ENCODE measurements at regions not wholly inside any gene's neighbourhood (a gene's known extent, or its start where the extent isn't known, plus 50 kb on each side); places are given as distances from the start of the nearest gene placed in this dataset.

DNA sequence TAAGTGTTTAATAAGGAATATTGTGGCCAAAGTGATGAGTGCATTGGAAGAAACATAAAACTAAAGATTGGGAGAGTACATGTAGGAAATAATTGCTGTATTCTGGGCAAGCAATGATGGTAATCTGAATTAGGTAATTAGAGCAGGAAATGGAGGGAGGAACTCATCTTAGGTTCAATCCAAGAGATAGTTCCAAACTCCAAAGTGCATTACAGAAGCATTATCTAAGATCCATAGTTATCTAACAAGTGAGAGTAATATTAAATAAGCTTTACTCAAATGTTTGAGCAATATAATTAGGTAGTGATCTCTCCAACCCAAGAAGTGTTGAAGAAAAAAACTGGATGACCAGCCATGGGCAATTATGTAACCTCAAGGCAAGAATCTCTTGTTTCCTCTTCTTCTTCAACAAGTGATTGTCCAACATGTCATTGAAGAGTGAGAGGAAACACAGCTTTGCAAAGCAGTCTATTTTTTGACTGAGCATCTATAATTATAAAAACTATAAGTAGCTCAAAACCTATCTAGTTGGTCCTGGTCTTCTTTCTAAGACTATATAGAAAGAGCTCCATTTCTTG lies 181.2 kb upstream of the TNFAIP3 start:
- Histone ChIP-seq H3K4me3 (no peak overlapping the region), H3K27me3 (no peaks in the 10 kb centered on the region), H3K36me3 (no peaks in the 10 kb centered on the region), H3K27ac (no peak overlapping the region), H3K4me1 (ENCODE audit: low read depth) (no peaks in the 10 kb centered on the region), H3K9me3 (ENCODE audit: low read depth) (no peaks in the 10 kb centered on the region)
- TF ChIP-seq, protein P1, sequence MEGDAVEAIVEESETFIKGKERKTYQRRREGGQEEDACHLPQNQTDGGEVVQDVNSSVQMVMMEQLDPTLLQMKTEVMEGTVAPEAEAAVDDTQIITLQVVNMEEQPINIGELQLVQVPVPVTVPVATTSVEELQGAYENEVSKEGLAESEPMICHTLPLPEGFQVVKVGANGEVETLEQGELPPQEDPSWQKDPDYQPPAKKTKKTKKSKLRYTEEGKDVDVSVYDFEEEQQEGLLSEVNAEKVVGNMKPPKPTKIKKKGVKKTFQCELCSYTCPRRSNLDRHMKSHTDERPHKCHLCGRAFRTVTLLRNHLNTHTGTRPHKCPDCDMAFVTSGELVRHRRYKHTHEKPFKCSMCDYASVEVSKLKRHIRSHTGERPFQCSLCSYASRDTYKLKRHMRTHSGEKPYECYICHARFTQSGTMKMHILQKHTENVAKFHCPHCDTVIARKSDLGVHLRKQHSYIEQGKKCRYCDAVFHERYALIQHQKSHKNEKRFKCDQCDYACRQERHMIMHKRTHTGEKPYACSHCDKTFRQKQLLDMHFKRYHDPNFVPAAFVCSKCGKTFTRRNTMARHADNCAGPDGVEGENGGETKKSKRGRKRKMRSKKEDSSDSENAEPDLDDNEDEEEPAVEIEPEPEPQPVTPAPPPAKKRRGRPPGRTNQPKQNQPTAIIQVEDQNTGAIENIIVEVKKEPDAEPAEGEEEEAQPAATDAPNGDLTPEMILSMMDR (IDR thresholded peaks at IDR 0.05; ENCODE audit: low read depth, low read length) = no peak
- DNase-seq (ENCODE audit: low read depth in 1 of 2, low spot score in 1 of 2) = no peak

DNA sequence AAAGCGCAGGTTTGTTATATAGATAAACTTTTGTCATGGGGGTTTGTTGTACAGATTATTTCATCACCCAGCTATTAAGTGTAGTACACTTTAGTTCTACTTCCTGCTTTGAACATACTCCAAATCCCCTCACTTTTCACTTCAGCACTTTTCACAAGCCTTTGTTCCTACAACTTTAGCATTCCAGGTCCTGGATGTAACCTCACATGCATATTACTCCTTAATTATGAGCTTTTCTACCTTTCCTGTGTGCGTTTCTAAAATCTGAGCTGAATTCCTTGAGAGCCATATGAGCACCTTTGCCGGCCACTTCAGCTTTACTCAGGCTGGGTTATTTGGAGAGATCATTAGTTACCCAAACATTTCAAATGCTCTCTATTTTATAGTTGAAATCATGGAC lies 179.2 kb upstream of the TNFAIP3 start:
- Histone ChIP-seq H3K4me1 (ENCODE audit: low read depth) (no peaks in the 10 kb centered on the region), H3K27me3 (no peaks in the 10 kb centered on the region), H3K27ac (no peak overlapping the region), H3K9me3 (ENCODE audit: low read depth) (no peaks in the 10 kb centered on the region), H3K4me3 (no peak overlapping the region), H3K36me3 (no peaks in the 10 kb centered on the region)
- DNase-seq (ENCODE audit: low read depth in 1 of 2, low spot score in 1 of 2) = no peak
- TF ChIP-seq, protein P1 (IDR thresholded peaks at IDR 0.05; ENCODE audit: low read depth, low read length) = no peak

DNA sequence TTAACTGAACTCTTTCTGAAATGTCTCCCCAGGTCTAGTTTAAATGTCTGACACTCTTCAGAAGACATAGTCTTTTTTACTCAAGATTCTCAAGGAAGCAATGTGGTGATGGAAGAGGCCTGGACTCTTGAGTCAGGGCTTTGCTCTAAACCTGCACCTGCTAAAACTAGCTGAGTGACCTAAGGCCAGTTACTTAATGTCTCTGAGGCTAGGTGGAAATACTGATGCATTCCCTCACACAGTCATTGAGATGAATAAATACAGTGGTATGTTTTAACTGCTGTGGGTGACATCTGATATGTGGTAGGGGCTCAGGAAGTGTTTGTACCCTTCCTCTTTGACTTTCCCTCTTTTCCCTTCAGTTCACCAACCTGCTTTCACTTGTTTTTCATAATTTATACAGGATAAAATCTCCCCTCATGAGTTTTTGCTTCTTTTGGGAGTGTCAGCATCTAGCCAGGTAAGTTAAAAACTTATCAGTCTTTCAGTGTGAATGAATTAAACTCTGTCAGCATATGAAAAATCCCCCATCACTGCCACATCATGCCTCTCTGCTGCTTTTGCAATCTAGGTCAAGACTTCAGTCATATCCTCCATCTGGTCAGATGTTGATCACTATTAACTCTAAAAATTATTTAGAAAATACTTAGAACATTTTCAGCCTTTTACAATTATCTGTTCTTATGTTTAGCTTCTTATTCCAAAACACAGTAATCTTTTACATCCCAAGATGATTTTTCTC lies 178.7 kb upstream of the TNFAIP3 start:
- Histone ChIP-seq H3K36me3 (no peaks in the 10 kb centered on the region), H3K9me3 (ENCODE audit: low read depth) (no peaks in the 10 kb centered on the region), H3K27me3 (no peaks in the 10 kb centered on the region), H3K4me1 (ENCODE audit: low read depth) (peaks cover 4% of the 10 kb centered on the region), H3K27ac (no peak overlapping the region), H3K4me3 (no peak overlapping the region)
- DNase-seq (ENCODE audit: low read depth in 1 of 2, low spot score in 1 of 2) = no peak
- TF ChIP-seq, protein P1 (IDR thresholded peaks at IDR 0.05; ENCODE audit: low read depth, low read length) = no peak

DNA sequence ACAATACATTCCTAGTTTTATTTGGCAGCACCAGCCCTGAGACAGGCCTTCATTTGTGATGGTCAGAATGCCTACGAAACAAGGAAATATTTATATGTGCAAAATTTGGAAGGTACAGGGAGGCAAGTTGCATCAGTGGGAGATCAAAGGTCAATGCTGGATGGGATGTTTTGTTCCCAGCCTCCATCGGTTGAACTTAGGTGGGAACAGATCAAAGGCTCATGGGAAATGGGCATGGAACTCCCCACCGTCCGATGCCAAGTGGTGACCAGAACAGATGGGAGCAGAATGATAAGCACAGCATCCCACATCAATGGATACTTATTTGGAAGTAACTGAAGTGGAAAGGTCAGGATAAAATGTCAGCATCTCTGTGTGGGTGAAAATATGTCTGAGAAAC lies 177.7 kb upstream of the TNFAIP3 start:
- DNase-seq (ENCODE audit: low read depth in 1 of 2, low spot score in 1 of 2) = no peak
- H3K27me3 ChIP-seq = no peaks in the 10 kb centered on the region
- H3K4me1 ChIP-seq (ENCODE audit: low read depth) = peaks cover 14% of the 10 kb centered on the region
- TF ChIP-seq, protein P1 (IDR thresholded peaks at IDR 0.05; ENCODE audit: low read depth, low read length) = no peak
- no peaks in the 10 kb centered on the region for H3K36me3 ChIP-seq
- H3K27ac ChIP-seq = no peak overlapping the region
- H3K9me3 ChIP-seq (ENCODE audit: low read depth) = no peaks in the 10 kb centered on the region
- no peak overlapping the region for H3K4me3 ChIP-seq

DNA sequence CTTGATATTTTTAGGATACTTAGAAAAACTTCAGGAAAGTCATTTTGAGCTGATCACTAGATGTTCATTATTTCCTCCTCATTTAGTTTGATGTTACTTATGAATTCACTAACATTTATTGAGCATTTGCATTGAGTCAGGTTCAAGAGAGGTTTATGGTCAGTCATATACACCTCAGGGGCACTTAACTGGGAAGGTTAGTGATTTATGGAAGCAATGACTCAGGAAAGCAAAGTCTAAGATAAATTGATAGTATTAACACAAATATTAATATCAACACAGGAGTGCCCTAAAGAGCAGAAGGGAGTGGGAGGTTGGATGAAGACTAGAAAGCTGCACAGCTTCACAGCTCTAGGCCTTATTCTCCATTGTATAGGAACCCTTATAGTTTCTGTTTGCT lies 177.0 kb upstream of the TNFAIP3 start:
- H3K9me3 ChIP-seq (ENCODE audit: low read depth) = no peaks in the 10 kb centered on the region
- DNase-seq (ENCODE audit: low read depth in 1 of 2, low spot score in 1 of 2) = no peak
- no peak overlapping the region for H3K4me3 ChIP-seq
- peaks cover 20% of the 10 kb centered on the region for H3K4me1 ChIP-seq (ENCODE audit: low read depth)
- TF ChIP-seq, protein P1 (IDR thresholded peaks at IDR 0.05; ENCODE audit: low read depth, low read length) = no peak
- H3K36me3 ChIP-seq = no peaks in the 10 kb centered on the region
- no peaks in the 10 kb centered on the region for H3K27me3 ChIP-seq
- H3K27ac ChIP-seq = no peak overlapping the region

Data from cardiac muscle cell (in vitro differentiated cells and primary cell).